HepG2 (cell line): ENCODE measurements at regions not wholly inside any gene's neighbourhood (a gene's known extent, or its start where the extent isn't known, plus 50 kb on each side); places are given as distances from the start of the nearest gene placed in this dataset.

Source experiments
- ATAC-seq: fragments of 200-7000 bp; cut with Tn5 transposase; 3 replicates; pipeline ENCODE4 v1.9.1; 2020; ENCODE audit warnings: mild to moderate bottlenecking, moderate library complexity
- BruUV-seq: library from RNA; stranded (reverse); fragments of 400-500 nt; replicated peaks from 2 replicates; lab custom pipeline; 2021; lab: Mats Ljungman, UMichigan
- CTCF ChIA-PET: fragments of 300-600 bp; formaldehyde crosslinking; extraction: SDS; loops from one replicate; lab custom pipeline; 2021; ENCODE audit warnings: low total read pairs, inconsistent platforms, low intra/inter-chr PET ratio; lab: Yijun Ruan, JAX
- POLR2A ChIA-PET: fragments of 350-600 bp; sonication (Branson Sonifier 250); formaldehyde crosslinking; loops from one replicate; lab custom pipeline; 2020; ENCODE audit warnings: antibody characterized with exemption, inconsistent platforms; lab: Yijun Ruan, JAX
- DNase-seq: peaks from one replicate; pipeline ENCODE4 v3.0.0-alpha.2; 2015; ENCODE audit warnings: low spot score
- FAIRE-seq: peaks from 3 replicates; lab custom pipeline; 2011; peaks lifted over from hg19 to GRCh38; lab: Jason Lieb, UNC
- H2AFZ ChIP-seq: one replicate; pipeline ENCODE4 v1.6.1; 2011; ENCODE audit warnings: low read length, inconsistent platforms
- H3K27ac ChIP-seq: fragments of 300-600 bp; 3 replicates; pipeline ENCODE4 v1.8.0; 2011; ENCODE audit warnings: mixed run types, mild to moderate bottlenecking, mixed read lengths, low read length, inconsistent platforms; ENCODE audit not compliant: insufficient read depth; ENCODE audit errors: extremely low read length
- H3K27me3 ChIP-seq, 2 experiments: fragments of 200-600 bp in 1 of 2; 2 replicates in 1 of 2; 3 replicates in 1 of 2; pipeline versions ENCODE4 v1.6.0 to v1.8.0; 2011; ENCODE audit warnings: low read length in 2 of 2, mild to moderate bottlenecking in 2 of 2, moderate library complexity in 2 of 2, inconsistent platforms in 1 of 2; ENCODE audit not compliant: insufficient read depth in 2 of 2, control insufficient read depth in 1 of 2
- H3K36me3 ChIP-seq, 2 experiments: fragments of 200-600 bp in 1 of 2; replicated peaks in 1 of 2; 2 replicates in 1 of 2; 3 replicates in 1 of 2; pipeline versions ENCODE4 v1.5.1 to v1.8.0; 2011; ENCODE audit warnings: low read length in 2 of 2, inconsistent platforms in 1 of 2; ENCODE audit not compliant: insufficient read depth in 2 of 2, control insufficient read depth in 1 of 2
- H3K4me1 ChIP-seq: 2 replicates; pipeline ENCODE4 v1.5.1; 2012; ENCODE audit warnings: low read length, inconsistent platforms; ENCODE audit not compliant: insufficient read depth
- H3K4me2 ChIP-seq: 2 replicates; pipeline ENCODE4 v1.6.0; 2011; ENCODE audit warnings: low read depth, low read length, inconsistent platforms
- H3K4me3 ChIP-seq, 3 experiments: fragments of 200-600 bp in 1 of 3; sonication (generic), shearing (Covaris generic) in 1 of 3; replicated peaks in 1 of 3; 2 replicates each; pipeline ENCODE4 v1.5.1; 2011 to 2016; ENCODE audit warnings: low read length in 3 of 3, inconsistent platforms in 2 of 3, low read depth in 2 of 3, mild to moderate bottlenecking in 2 of 3, control low read depth in 1 of 3, mixed read lengths in 1 of 3; ENCODE audit not compliant: insufficient read depth in 1 of 3
- H3K79me2 ChIP-seq: one replicate; pipeline ENCODE4 v1.6.1; 2011; ENCODE audit warnings: low read length, inconsistent platforms; ENCODE audit not compliant: insufficient read depth
- H3K9ac ChIP-seq: 2 replicates; pipeline ENCODE4 v1.6.0; 2011; ENCODE audit warnings: mild to moderate bottlenecking, low read depth, low read length, inconsistent platforms; ENCODE audit not compliant: insufficient read depth
- H3K9me3 ChIP-seq: 2 replicates; pipeline ENCODE4 v1.5.1; 2012; ENCODE audit warnings: mild to moderate bottlenecking, low read length
- H4K20me1 ChIP-seq: 2 replicates; pipeline ENCODE4 v1.6.0; 2011; ENCODE audit warnings: inconsistent platforms, mild to moderate bottlenecking, low read length, moderate library complexity; ENCODE audit not compliant: insufficient read depth
- CBX5 ChIP-seq: sonication (generic); formaldehyde crosslinking; IDR thresholded peaks from 2 replicates; pipeline ENCODE4 v1.4.0; 2020; ENCODE audit warnings: missing genetic modification reagents, borderline replicate concordance
- EED ChIP-seq: sonication (generic); formaldehyde crosslinking; IDR thresholded peaks from 2 replicates; pipeline ENCODE4 v1.5.0; 2020; ENCODE audit warnings: mild to moderate bottlenecking, missing genetic modification reagents
- HMGA1 ChIP-seq: sonication (generic); formaldehyde crosslinking; conservative IDR thresholded peaks from 2 replicates; pipeline ENCODE4 v1.4.0; 2020; ENCODE audit warnings: missing genetic modification reagents
- HOXA5 ChIP-seq: sonication (generic); formaldehyde crosslinking; IDR thresholded peaks from 2 replicates; pipeline ENCODE4 v1.4.0; 2020; ENCODE audit warnings: missing genetic modification reagents
- SP2 ChIP-seq: sonication (generic); formaldehyde crosslinking; IDR thresholded peaks from 2 replicates; pipeline ENCODE4 v1.5.1; 2020; ENCODE audit warnings: mild to moderate bottlenecking, missing genetic modification reagents
- SYNCRIP ChIP-seq: fragments of 200-400 bp; formaldehyde crosslinking; IDR thresholded peaks from 2 replicates; pipeline ENCODE4 v1.6.1; 2018; ENCODE audit warnings: mild to moderate bottlenecking, low read depth, low read length; ENCODE audit not compliant: insufficient read depth
- ZFP37 ChIP-seq: sonication (generic); formaldehyde crosslinking; IDR thresholded peaks from 2 replicates; pipeline ENCODE4 v1.4.0; 2020; ENCODE audit warnings: missing genetic modification reagents, borderline replicate concordance
- ZNF205 ChIP-seq: IDR thresholded peaks from 2 replicates; pipeline ENCODE4 v1.6.1; 2018; ENCODE audit warnings: missing biosample characterization, missing genetic modification reagents
- ZNF329 ChIP-seq: sonication (generic); formaldehyde crosslinking; IDR thresholded peaks from 2 replicates; pipeline ENCODE4 v1.9.0; 2021; ENCODE audit warnings: low read depth, mild to moderate bottlenecking, missing genetic modification reagents
- WGBS: methylation state at CpG from one replicate; pipeline ENCODE4 v1.1.6; 2017; ENCODE audit warnings: low lambda C conversion rate; 5-methylcytosine and 5-hydroxymethylcytosine counted together
- in situ Hi-C: cut with HindIII; loops from 2 replicates; pipeline ENCODE4 v1.10.0; 2017; ENCODE audit warnings: low pct_unique_long_range_greater_than_20kb; ENCODE audit not compliant: extremely low pct_ligation_motif_present
- intact Hi-C: fragments of 100-400 bp; cut with micrococcal nuclease; formaldehyde crosslinking; loops from one replicate; pipeline ENCODE4 v1.10.0; 2022; ENCODE audit not compliant: unreplicated experiment
- TF ChIP-seq, protein P1 (sequence below): sonication (generic); formaldehyde crosslinking; IDR thresholded peaks from 2 replicates; pipeline ENCODE4 v1.5.0; 2020; ENCODE audit warnings: mild to moderate bottlenecking, missing genetic modification reagents, moderate library complexity
- TF ChIP-seq, protein P2 (sequence below): sonication (generic); formaldehyde crosslinking; IDR thresholded peaks from 2 replicates; pipeline ENCODE4 v1.4.0; 2020; ENCODE audit warnings: low read depth, mild to moderate bottlenecking, missing genetic modification reagents
- TF ChIP-seq, protein P3 (sequence below): sonication (generic); formaldehyde crosslinking; IDR thresholded peaks from 2 replicates; pipeline ENCODE4 v1.4.0; 2020; ENCODE audit warnings: missing genetic modification reagents; ENCODE audit errors: not compliant biosample characterization
- TF ChIP-seq, protein P4 (sequence below): sonication (generic); formaldehyde crosslinking; IDR thresholded peaks from 2 replicates; pipeline ENCODE4 v1.4.0; 2020; ENCODE audit warnings: missing genetic modification reagents, borderline replicate concordance
- TF ChIP-seq, protein P5 (sequence below): sonication (generic); formaldehyde crosslinking; IDR thresholded peaks from 2 replicates; pipeline ENCODE4 v1.8.1; 2023; ENCODE audit warnings: mild to moderate bottlenecking, missing genetic modification reagents, borderline replicate concordance
- TF ChIP-seq, protein P6 (sequence below): sonication (generic); formaldehyde crosslinking; IDR thresholded peaks from 2 replicates; pipeline ENCODE4 v1.5.0; 2020; ENCODE audit warnings: missing genetic modification reagents, mild to moderate bottlenecking, borderline replicate concordance

DNA sequence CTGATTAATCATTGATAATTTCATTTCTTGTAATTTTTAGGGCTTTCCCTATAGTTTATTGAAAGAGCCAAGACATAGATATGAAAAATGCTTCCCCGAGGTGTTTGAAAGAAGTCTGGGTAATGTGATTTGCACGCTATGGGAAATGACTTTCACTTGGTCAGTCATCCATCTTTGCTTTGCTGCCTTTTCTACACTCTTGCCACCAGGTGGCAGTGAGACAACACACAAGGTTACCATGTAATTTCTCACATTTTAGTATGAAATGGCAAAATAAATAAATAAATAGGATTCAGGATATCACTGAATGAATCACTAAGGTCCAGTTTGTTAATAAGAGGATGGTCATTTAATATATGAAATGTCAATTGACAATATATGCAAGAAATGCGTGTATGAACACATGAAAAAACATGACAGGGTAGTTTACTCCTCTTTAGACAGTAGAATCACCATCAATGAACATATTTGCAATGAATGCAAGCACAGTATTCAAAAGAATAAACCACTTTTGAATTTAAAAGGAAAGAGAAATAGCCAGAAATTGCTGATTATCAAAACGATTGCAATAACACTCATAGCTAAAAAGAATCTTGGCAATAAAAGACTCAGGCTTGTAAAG lies 52.2 kb upstream of the KCNH7 start (continued):
- TF ChIP-seq, protein P1, sequence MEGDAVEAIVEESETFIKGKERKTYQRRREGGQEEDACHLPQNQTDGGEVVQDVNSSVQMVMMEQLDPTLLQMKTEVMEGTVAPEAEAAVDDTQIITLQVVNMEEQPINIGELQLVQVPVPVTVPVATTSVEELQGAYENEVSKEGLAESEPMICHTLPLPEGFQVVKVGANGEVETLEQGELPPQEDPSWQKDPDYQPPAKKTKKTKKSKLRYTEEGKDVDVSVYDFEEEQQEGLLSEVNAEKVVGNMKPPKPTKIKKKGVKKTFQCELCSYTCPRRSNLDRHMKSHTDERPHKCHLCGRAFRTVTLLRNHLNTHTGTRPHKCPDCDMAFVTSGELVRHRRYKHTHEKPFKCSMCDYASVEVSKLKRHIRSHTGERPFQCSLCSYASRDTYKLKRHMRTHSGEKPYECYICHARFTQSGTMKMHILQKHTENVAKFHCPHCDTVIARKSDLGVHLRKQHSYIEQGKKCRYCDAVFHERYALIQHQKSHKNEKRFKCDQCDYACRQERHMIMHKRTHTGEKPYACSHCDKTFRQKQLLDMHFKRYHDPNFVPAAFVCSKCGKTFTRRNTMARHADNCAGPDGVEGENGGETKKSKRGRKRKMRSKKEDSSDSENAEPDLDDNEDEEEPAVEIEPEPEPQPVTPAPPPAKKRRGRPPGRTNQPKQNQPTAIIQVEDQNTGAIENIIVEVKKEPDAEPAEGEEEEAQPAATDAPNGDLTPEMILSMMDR (CRISPR knock-in tag): peak; percentile 86

DNA sequence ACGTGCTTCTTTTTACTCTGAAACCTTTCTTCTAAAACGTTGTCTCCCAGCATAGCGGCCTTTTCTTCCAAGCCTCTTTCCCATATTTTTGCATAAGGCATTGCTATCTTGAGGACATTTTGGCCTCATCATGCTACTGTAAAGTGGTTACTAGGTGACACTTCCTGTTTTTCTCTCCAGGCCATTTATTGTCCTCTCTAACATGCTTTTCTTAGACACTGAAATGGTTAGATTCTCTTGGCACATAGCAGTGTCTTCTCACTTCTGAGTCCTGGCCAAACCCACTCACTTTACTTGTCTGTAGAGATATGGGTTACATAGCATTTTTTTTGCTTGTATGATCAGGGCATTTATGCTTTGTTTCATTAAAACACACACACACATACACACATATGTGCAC lies 50.1 kb upstream of the KCNH7 start:
- Histone ChIP-seq H3K36me3 (no peaks in the 10 kb centered on the region), H3K4me1 (no peaks in the 10 kb centered on the region), H2AFZ (no peak overlapping the region), H3K27me3 (no peaks in the 10 kb centered on the region; a peak in 1 of 5 replicates), H3K4me3 (no peak overlapping the region), H3K27ac (no peak overlapping the region), H4K20me1 (no peaks in the 10 kb centered on the region), H3K4me2 (no peak overlapping the region), H3K9ac (no peak overlapping the region), H3K9me3 (no peaks in the 10 kb centered on the region), H3K79me2 (no peaks in the 10 kb centered on the region)
- in situ Hi-C loops (loop anchor here (10.0 kb wide), 1 partner anchor 246 kb away; no protein-coding TSS in a partner anchor), intact Hi-C loops (no loop called here)
- ATAC-seq (no peak), FAIRE-seq (no peak), DNase-seq (no peak)
- ChIA-PET POLR2A (no interaction called here), CTCF (no interaction called here)
- TF ChIP-seq, protein P2, sequence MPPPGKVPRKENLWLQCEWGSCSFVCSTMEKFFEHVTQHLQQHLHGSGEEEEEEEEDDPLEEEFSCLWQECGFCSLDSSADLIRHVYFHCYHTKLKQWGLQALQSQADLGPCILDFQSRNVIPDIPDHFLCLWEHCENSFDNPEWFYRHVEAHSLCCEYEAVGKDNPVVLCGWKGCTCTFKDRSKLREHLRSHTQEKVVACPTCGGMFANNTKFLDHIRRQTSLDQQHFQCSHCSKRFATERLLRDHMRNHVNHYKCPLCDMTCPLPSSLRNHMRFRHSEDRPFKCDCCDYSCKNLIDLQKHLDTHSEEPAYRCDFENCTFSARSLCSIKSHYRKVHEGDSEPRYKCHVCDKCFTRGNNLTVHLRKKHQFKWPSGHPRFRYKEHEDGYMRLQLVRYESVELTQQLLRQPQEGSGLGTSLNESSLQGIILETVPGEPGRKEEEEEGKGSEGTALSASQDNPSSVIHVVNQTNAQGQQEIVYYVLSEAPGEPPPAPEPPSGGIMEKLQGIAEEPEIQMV: no peak
- TF ChIP-seq ZFP37 (CRISPR knock-in tag) (no peak), SYNCRIP (no peak), SP2 (CRISPR knock-in tag) (no peak), ZNF329 (CRISPR knock-in tag) (no peak), CBX5 (no peak), ZNF205 (CRISPR knock-in tag) (no peak), EED (CRISPR knock-in tag) (no peak), HOXA5 (CRISPR knock-in tag) (no peak), HMGA1 (no peak)
- TF ChIP-seq, protein P3, sequence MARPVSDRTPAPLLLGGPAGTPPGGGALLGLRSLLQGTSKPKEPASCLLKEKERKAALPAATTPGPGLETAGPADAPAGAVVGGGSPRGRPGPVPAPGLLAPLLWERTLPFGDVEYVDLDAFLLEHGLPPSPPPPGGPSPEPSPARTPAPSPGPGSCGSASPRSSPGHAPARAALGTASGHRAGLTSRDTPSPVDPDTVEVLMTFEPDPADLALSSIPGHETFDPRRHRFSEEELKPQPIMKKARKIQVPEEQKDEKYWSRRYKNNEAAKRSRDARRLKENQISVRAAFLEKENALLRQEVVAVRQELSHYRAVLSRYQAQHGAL (CRISPR knock-in tag): no peak
- TF ChIP-seq, protein P4, sequence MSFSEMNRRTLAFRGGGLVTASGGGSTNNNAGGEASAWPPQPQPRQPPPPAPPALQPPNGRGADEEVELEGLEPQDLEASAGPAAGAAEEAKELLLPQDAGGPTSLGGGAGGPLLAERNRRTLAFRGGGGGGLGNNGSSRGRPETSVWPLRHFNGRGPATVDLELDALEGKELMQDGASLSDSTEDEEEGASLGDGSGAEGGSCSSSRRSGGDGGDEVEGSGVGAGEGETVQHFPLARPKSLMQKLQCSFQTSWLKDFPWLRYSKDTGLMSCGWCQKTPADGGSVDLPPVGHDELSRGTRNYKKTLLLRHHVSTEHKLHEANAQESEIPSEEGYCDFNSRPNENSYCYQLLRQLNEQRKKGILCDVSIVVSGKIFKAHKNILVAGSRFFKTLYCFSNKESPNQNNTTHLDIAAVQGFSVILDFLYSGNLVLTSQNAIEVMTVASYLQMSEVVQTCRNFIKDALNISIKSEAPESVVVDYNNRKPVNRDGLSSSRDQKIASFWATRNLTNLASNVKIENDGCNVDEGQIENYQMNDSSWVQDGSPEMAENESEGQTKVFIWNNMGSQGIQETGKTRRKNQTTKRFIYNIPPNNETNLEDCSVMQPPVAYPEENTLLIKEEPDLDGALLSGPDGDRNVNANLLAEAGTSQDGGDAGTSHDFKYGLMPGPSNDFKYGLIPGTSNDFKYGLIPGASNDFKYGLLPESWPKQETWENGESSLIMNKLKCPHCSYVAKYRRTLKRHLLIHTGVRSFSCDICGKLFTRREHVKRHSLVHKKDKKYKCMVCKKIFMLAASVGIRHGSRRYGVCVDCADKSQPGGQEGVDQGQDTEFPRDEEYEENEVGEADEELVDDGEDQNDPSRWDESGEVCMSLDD: no peak
- TF ChIP-seq, protein P5, sequence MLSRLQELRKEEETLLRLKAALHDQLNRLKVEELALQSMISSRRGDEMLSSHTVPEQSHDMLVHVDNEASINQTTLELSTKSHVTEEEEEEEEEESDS: no peak
- TF ChIP-seq, protein P6, sequence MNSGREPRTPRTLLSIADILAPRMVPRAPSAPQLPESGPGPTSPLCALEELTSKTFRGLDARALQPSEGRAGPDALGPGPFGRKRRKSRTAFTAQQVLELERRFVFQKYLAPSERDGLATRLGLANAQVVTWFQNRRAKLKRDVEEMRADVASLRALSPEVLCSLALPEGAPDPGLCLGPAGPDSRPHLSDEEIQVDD (CRISPR knock-in tag): no peak
- BruUV-seq: no TSS peak
- 9% methylated on average over 3 of the region's 3 CpGs for WGBS
